GM10248 (cell line): ENCODE measurements at regions not wholly inside any gene's neighbourhood (a gene's known extent, or its start where the extent isn't known, plus 50 kb on each side); places are given as distances from the start of the nearest gene placed in this dataset.

Experiments
- CTCF ChIA-PET: fragments of 300-600 bp; sonication (Branson Sonifier 250); formaldehyde crosslinking; extraction: SDS; loops from one replicate; lab custom pipeline; 2021; ENCODE audit warnings: antibody characterized with exemption; lab: Yijun Ruan, JAX
- POLR2A ChIA-PET: fragments of 350-650 bp; sonication (Branson Sonifier 250); formaldehyde crosslinking; extraction: SDS; loops from one replicate; lab custom pipeline; 2020; ENCODE audit warnings: antibody characterized with exemption; lab: Yijun Ruan, JAX
- DNase-seq: peaks from one replicate; pipeline ENCODE4 v3.0.0; 2012; ENCODE audit errors: extremely low spot score
- CTCF ChIP-seq: IDR thresholded peaks from 2 replicates; pipeline ENCODE4 v1.5.1; 2012; ENCODE audit warnings: mild to moderate bottlenecking, low read depth; ENCODE audit errors: extremely low read depth, missing control alignments, control extremely low read depth

GRCh38 chrX:44439242-44439794, 95.8 kb upstream of the EFHC2 start:
- no peak for TF ChIP-seq CTCF
- POLR2A ChIA-PET, result no interaction called here
- no peak for DNase-seq
- CTCF ChIA-PET, result no interaction called here

GRCh38 chrX:44435047-44435446, 91.6 kb upstream of the EFHC2 start:
- CTCF ChIA-PET, result no interaction called here
- POLR2A ChIA-PET, result no interaction called here
- no peak for DNase-seq
- no peak for TF ChIP-seq CTCF

- CTCF ChIA-PET, result no interaction called here
- POLR2A ChIA-PET, result no interaction called here
Observed at GRCh38 chrX:44433556-44433955, 90.1 kb upstream of the EFHC2 start.

GRCh38 chrX:44432641-44433040, 89.2 kb upstream of the EFHC2 start:
- TF ChIP-seq CTCF, result no peak
- ChIA-PET CTCF (no interaction called here), POLR2A (no interaction called here)
- no peak for DNase-seq

More at GRCh38 chrX:44433556-44433955, 90.1 kb upstream of the EFHC2 start:
- no peak for DNase-seq
- no peak for TF ChIP-seq CTCF

GRCh38 chrX:44431194-44431593, 87.7 kb upstream of the EFHC2 start:
- ChIA-PET POLR2A (no interaction called here), CTCF (no interaction called here)
- DNase-seq, result no peak
- TF ChIP-seq CTCF, result no peak

GRCh38 chrX:44428989-44429627, 85.6 kb upstream of the EFHC2 start:
- DNase-seq, result no peak
- ChIA-PET CTCF (no interaction called here), POLR2A (no interaction called here)
- TF ChIP-seq CTCF, result no peak
